ENCODE measurements at regions not wholly inside any gene's neighbourhood (a gene's known extent, or its start where the extent isn't known, plus 50 kb on each side); places are given as distances from the start of the nearest gene placed in this dataset.

DNA sequence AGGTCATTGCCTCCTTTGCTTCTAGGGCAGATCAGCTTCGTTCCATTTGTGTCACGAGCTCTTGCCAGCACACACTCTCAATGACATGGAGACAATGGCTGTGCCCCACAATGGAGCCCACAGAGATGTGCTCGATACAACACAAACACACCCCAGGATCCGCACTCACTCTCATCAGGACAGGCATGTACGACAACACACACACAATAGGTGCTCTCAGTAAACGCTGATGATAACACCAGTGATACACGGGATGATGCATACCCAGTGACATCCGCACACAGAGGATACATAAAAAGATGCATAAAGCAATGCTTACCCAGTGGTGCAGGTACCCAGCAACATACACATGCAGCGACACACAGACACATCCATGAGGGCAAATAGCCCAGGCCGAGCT is 61.2 kb upstream of the LBX1 start:
- Histone ChIP-seq H3K36me3 (ENCODE audit: control insufficient read depth, insufficient read depth, low read length) (no peaks in the 10 kb centered on the region), H3K27me3 (ENCODE audit: control insufficient read depth, insufficient read depth, low read length) (peaks cover 54% of the 10 kb centered on the region), H3K4me3 (ENCODE audit: low read depth, low read length) (no peak overlapping the region)
- DNase-seq (ENCODE audit: low read depth) (no peak), FAIRE-seq (peak; percentile 83)
- TF ChIP-seq, protein P1, sequence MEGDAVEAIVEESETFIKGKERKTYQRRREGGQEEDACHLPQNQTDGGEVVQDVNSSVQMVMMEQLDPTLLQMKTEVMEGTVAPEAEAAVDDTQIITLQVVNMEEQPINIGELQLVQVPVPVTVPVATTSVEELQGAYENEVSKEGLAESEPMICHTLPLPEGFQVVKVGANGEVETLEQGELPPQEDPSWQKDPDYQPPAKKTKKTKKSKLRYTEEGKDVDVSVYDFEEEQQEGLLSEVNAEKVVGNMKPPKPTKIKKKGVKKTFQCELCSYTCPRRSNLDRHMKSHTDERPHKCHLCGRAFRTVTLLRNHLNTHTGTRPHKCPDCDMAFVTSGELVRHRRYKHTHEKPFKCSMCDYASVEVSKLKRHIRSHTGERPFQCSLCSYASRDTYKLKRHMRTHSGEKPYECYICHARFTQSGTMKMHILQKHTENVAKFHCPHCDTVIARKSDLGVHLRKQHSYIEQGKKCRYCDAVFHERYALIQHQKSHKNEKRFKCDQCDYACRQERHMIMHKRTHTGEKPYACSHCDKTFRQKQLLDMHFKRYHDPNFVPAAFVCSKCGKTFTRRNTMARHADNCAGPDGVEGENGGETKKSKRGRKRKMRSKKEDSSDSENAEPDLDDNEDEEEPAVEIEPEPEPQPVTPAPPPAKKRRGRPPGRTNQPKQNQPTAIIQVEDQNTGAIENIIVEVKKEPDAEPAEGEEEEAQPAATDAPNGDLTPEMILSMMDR (IDR thresholded peaks at IDR 0.05; ENCODE audit: insufficient read depth, low read length, severe bottlenecking): no peak

DNA sequence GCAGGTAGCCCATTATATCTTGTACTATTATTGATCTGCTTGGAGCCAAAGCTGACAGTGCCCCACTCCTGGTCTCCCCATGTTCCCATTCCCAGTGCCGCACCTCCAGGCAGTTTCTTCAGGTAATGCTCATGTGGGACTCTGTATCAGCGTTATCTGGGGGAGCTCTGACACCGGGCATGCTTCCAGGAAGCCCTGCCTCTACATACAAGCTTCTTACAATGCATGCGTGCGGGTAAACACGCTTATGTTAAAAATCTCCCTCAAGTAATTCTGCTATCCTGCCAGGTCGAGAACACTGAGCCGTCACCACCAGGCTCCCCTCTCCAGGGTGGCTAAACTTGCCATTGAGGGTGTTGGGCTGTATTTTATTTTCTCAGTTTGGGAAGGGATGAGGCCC is 61.6 kb upstream of the LBX1 start:
- Histone ChIP-seq H3K36me3 (ENCODE audit: control insufficient read depth, insufficient read depth, low read length) (no peaks in the 10 kb centered on the region), H3K27me3 (ENCODE audit: control insufficient read depth, insufficient read depth, low read length) (peaks cover 55% of the 10 kb centered on the region), H3K4me3 (ENCODE audit: low read depth, low read length) (no peak overlapping the region)
- FAIRE-seq (no peak), DNase-seq (ENCODE audit: low read depth) (no peak)
- TF ChIP-seq, protein P1 (IDR thresholded peaks at IDR 0.05; ENCODE audit: insufficient read depth, low read length, severe bottlenecking): no peak

DNA sequence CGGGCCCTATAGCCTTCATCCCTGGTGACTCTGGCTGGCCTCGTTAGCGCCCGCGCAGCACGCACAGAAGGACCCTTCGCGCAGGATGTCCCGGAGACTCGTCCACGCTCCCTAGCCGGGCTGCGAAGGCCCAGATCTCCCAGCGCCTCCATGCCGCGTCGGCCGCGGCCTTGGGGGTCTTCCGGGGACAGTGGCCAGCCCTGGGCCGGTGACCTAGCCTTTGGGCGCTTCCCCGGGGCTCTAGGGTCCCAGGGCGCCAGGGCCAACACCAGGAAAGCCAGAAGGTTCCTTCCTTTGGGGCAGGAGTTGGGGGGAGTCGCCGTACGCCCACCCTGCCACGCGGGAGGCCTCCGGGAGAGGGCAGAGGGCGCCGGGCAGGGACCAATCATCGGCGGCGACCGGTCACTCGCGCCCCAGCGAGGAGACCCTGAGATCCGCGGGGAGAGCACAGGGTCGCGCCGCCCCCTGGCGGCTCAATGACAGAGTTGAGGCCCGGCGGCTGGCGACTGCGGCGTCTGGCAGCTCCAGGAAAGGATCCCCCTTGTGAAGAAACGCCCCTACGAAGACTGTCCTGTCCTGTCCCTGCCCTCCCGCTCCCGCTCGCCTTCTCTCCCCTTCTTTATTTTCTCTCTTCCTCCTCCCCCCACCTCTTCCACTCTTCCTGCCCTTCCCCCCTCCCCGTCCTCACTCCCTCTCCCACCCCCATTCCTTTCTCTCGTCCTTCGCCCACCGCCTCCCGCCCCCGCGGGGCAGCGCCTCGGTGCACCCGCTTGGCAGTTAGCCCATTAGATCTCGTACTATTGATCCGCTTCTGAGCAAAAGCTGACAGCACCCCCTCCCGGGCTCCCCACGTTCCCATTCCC is 62.3 kb upstream of the LBX1 start:
- no peak for DNase-seq (ENCODE audit: low read depth)
- TF ChIP-seq, protein P1 (IDR thresholded peaks at IDR 0.05; ENCODE audit: insufficient read depth, low read length, severe bottlenecking): peak; percentile 75
- H3K27me3 ChIP-seq (ENCODE audit: control insufficient read depth, insufficient read depth, low read length): peaks cover 51% of the 10 kb centered on the region
- H3K36me3 ChIP-seq (ENCODE audit: control insufficient read depth, insufficient read depth, low read length): no peaks in the 10 kb centered on the region
- H3K4me3 ChIP-seq (ENCODE audit: low read depth, low read length): peak overlapping the region; percentile 27
- FAIRE-seq: no peak

DNA sequence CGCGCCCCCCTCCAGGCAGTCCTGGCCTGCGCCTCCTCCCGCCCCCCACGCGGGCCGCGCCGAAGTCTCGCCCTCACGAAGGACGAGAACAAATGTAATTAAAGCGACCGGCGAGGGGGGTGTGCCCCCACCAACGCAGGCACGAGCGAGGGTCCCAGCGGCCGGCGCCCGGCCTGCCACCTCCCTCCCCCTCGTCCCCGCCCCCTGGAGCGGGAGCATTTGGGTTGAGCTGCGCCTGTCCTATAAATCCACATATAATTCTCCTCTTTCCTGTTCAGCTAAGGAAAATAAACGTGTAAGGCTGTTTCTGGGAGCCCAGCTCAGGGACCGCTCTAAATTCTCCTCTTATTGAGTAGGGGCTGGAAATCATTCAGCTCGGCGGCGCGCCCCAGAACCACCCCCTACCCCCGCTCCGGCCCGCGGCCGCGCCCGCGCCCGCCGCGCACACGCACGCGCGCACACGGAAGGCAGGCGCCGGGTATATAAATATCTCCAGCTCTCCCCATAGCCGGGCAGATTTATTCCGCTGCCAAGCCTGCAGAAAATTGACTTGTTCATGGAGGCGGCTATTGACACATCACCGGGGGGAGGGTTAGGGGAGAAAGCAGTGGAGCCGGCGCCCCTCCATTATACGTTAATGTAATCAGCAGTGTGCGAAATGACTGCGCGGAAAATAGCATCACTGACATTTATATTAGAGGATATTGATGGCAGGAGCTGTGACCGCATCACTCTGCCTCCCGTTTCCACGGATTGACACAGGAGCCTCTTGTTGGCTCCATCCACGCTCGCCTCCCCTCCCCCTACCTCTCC is 61.6 kb upstream of the BTRC start:
- TF ChIP-seq, protein P1 (IDR thresholded peaks at IDR 0.05; ENCODE audit: insufficient read depth, low read length, severe bottlenecking): no peak
- DNase-seq (ENCODE audit: low read depth) (no peak), FAIRE-seq (no peak)
- H3K27me3 ChIP-seq (ENCODE audit: control insufficient read depth, insufficient read depth, low read length): peaks cover 45% of the 10 kb centered on the region
- no peaks in the 10 kb centered on the region for H3K36me3 ChIP-seq (ENCODE audit: control insufficient read depth, insufficient read depth, low read length)
- H3K4me3 ChIP-seq (ENCODE audit: low read depth, low read length): peak overlapping the region; percentile 27

DNA sequence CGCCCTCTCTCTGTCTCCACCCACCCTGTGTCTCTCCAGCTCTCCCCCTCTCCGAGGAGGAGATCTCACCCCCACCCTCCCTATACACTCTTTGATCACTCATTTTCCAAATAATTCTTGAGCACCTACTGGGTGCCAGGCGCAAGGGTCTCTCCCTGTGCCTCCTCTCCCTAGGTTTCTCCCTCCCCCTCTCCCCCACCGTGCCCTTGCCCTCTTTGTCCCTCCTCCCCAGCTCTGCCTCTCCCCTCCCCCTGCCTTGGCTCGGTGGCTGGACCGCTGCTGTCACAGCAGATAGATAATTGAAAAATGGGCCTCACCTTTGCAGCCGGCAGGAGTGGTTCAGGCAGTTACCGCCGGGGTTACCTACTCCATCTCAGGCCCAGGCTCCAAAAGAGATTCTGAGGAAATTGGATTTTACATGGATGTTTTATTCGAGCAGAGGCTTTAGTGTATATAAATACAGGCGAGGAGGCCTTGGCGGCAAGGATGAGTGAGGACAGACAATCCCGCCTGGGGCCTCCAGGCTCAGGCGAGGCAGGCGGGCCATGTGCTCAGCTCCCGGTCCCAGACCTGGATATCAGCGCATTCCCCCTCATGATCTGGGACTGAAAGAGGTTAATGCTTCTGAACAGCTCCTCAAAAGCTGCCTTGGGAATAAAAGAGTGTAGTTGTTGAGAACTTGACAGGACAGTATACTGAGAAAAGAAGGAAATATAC is 60.8 kb upstream of the BTRC start:
- TF ChIP-seq, protein P1 (IDR thresholded peaks at IDR 0.05; ENCODE audit: insufficient read depth, low read length, severe bottlenecking): no peak
- DNase-seq (ENCODE audit: low read depth): no peak
- no peak for FAIRE-seq

More for the DNA sequence above, 60.8 kb upstream of the BTRC start:
- no peak overlapping the region for H3K4me3 ChIP-seq (ENCODE audit: low read depth, low read length)
- no peaks in the 10 kb centered on the region for H3K36me3 ChIP-seq (ENCODE audit: control insufficient read depth, insufficient read depth, low read length)
- H3K27me3 ChIP-seq (ENCODE audit: control insufficient read depth, insufficient read depth, low read length): peaks cover 40% of the 10 kb centered on the region
